HG03442 (cell line): ENCODE measurements at regions not wholly inside any gene's neighbourhood (a gene's known extent, or its start where the extent isn't known, plus 50 kb on each side); places are given as distances from the start of the nearest gene placed in this dataset.
"Not testable (repeated sequence)": the region's sequence is repeated elsewhere in the genome, so short reads cannot be mapped to it uniquely, and the experiment has no call there.

Source experiments
- ATAC-seq: cut with Tn5 transposase; IDR thresholded peaks from one replicate; pipeline ENCODE4 v1.9.1; 2021; ENCODE audit warnings: mild to moderate bottlenecking, moderate library complexity; ENCODE audit not compliant: unreplicated experiment

DNA sequence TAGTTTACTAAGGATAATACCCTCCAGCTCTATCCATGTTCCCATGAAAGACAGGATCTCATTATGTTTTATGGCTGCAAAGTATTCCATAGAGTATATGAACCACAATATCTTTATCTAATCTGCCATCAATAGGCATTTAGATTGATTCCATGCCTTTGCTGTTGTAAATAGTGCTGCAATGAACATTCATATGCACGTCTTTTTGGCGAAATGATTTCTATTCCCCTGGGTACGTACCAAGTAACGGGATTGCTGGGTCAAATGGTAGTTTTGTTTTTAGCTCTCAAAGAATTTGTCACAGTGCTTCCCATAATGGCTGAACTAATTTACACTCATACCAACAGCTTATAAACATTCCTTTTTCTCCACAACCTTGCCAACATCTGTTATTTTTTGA lies 750.9 kb downstream of the BRINP3 start:
- ATAC-seq = no peak

DNA sequence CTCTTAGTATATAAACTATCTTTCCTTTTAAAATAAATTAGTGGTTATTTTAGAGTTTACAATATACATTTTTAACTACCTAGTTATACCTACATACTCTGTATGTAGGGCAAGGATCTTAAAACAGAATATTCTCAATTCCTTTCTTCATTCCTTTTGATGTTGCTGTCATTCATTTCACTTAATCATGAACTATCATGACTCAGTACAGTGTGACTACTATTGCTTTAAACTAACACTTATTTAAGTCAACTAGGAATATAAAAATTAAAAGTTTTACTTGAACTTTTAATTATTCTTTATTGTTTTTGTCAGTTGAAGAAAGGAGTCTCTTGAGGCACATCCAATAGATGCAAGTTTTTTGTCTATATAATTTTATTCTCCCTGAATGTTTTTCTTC lies 726.4 kb downstream of the BRINP3 start:
- ATAC-seq = no peak

DNA sequence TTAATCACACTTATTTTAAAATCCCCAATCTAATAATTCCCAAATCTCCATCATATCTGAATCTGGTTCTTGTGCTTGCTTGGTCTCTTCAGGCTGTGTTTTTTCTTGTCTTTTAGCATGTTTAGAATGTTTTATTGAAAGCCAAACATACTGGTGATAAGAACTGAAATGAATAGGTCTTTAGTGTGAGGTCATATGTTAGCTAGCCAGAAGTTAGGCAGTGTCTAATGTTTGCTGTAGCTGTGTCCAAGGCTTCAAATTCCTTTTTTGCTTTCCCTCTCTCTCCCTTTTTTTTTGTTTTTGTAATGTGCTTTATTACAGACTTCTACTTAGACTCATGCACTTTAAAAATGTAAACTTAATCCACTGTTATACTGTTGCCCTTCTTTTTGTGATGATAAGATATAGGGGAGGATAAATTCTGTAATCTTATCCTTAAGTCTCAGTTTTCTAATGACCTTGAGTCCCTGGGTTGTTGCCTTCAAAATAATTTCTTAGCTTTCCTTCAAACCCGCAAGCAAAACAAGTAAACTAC lies 725.1 kb downstream of the BRINP3 start:
- ATAC-seq = no peak

DNA sequence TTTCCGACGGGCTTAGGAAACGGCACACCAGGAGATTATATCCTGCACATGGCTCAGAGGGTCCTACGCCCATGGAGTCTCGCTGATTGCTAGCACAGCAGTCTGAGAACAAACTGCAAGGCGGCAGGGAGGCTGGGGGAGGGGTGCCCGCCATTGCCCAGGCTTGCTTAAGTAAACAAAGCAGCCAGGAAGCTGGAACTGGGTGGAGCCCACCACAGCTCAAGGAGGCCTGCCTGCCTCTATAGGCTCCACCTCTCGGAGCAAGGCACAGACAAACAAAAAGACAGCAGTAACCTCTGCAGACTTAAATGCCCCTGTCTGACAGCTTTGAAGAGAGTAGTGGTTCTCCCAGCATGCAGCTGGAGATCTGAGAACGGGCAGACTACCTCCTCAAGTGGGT lies 722.6 kb downstream of the BRINP3 start:
- not testable (repeated sequence) for ATAC-seq

DNA sequence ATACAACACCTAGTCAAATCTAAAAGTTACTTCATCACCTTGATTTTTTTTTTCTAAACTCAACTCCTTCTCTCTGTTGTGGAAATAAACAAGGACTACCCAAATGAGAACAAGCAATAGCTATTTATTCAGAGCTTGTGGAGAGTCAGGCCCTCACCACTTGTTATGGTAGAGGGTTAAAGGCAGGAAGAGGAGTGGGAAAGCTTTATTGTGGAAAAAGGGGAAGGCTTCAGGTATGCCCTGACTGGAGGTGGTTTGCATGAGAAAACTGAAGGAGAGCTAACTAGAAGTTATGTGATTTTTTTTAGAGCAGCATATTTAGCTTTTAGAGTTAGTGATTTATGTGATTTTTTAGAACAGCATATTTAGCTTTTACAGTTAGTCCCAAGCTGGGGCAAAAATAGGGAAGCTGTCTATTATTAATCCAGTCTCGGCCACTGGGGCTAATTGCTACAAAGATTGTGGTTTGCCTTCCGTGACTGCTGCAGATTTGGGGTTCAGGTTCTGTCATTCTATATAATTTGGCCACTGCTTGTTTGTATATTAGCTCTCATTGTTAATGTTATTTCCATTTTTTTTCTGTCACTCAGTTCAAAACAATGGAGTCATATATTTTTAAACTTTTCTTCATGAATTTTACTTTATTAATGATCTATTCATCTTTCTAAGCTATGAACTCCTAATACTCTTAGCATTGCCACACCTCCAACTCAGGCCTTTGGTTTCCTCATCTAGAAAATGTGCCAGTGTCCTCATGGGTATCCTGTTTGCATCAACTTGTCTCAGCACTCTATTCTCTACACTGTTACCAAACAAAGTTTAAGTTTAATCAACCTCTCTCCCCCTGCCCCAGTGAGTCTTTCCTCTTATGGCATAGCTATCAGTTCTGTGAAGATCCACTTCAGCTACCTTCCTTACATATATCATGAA lies 713.0 kb downstream of the BRINP3 start:
- ATAC-seq = no peak

DNA sequence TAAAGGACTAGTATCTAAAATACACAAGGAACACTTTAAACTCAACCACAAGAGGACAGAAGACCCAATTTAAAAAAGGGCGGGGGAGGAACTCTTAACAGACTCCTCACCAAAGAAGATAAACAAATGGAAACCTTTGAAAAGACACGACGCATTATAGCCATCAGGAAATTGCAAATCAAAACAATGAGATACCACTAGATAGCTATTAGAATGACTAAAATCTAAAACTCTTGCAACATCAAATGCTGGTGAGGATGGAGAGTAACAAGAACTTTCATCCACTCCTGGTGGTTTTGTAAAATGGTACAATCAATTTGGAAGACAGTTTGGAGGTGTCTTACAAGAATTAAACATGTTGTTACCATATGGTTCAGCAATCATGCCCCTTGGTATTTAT lies 708.2 kb downstream of the BRINP3 start:
- ATAC-seq = no peak

DNA sequence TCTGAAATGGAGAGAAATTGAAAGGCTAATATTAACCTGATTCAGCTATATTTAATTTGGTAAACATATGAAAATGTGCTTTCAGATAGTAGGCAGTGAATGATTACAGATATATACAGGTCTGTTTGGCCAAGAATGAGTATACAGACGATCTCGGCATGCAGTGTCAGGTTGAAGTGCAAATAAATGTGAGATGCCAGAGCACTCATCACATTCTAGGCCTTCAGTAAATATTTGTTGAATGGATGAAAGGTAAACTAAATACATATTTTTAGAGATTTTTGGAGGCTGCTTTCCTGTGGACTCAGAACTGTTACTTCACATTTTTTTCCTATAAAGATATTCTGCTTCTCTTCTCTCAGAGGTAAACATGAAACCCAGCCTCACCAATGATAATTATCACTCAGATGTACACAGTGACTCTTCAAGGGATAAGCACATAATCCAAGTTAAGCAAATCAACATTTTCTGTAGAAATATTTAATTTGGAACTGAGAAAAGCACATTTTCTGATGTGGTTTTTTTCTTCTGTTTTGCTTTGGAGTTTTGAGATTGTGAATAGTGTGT lies 702.9 kb downstream of the BRINP3 start:
- no peak for ATAC-seq

DNA sequence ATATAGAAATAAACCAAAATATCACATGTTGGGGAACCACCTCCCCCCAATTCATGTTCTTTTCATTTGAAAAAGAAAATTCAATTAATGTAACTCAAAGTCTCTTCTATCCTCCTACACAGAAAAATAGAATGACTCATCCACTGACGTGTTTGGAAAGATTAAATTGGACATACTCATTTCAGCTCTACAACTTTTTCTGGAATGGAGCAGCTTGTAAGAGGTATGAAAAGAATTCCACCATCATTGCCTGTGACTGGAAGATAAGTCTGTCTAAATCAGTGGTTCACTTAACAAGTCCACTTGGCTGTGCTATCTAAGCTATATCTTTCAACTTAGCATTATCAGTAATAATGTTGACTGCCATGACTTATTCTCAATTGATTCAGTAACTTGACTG lies 702.3 kb downstream of the BRINP3 start:
- ATAC-seq = no peak

DNA sequence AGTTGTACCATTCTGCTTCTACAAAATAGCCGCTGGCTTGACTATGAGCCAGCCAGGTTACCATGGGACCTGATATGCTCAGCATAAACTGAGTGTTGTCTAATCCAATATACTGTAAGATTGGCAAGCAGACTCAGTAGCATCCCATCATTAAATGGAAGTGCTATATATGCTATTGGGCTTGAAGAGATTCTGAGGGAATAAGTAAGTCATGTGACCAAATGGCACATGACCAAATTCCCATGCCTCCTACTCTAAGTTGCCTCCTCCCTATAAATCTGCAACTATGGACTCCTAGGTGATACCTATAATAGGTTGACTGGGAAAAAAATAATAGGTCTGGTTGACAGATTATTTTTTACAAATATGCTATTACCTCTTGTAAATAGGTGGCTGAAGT lies 698.6 kb downstream of the BRINP3 start:
- no peak for ATAC-seq

DNA sequence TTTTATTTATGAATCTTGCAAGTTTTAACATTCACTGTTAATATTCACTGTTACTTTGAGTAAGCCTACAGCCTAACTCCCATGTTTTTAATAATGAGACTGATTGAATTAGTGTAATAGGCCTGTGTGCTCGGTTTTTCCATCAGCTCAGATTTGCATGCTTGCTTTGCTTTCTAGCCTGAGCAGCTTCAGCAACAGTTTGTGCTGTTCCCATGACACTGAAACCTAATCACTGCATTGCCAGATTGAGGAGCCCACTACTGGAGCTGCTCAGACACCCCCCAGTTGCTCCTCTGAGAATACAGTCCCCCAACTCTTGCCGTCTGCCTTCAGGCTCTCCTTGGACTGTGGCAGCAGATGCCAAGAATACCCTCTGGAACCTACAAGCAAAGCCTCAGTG lies 695.4 kb downstream of the BRINP3 start:
- ATAC-seq = no peak

DNA sequence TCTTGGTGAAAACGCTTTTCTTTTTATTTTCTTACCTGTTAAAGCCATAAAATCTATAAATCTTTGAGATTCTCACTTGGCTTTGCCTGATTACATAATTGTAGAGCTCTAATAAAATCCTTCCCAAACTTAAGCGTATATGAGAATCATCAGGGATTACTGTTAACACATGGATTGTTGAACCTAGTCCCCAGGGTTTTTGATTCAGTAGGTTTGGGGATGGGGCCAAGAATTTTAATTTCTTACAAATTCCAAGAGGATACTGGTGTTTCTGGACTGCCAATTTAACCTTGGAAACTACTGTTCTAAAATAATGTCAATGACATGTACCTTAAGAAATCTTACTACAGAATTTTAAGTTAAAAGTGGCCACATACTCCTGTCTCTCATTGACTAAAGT lies 694.2 kb downstream of the BRINP3 start:
- ATAC-seq = no peak

DNA sequence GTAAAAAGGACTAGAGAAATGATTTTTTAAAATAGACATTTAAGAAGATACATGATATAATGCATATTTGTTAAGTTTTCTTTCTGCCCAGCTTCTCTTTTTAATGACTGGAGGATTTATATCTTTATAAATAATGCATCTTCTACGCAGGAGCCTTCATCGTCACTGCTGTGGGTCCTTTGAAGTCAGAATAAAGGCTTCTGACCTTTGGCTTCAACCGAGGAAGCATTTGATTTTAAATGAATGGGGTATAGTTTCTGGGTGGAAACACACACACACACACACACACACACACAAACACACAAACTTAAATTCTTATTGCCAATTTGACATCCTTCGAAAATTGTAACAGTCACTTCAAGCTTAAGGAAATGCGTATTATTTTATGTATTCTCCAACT lies 690.9 kb downstream of the BRINP3 start:
- no peak for ATAC-seq

DNA sequence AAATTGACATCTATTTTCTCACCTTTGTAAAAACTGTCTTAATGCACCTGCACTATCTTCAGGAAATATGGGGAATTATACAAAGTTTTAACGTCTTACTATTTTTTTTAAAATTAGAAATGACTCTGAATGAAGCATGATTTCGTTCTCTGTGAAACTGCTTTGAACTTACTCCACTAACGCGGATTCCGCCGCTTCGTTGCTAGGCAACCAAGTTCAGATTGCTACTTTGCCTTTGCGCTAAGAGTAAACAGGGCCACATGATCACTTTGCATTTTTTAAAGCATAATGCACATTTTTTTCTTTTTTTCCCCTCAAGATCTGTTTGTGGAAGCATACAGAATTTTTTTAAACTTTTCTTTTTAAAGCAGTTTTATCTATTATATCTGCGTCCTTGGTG lies 690.5 kb downstream of the BRINP3 start:
- no peak for ATAC-seq

DNA sequence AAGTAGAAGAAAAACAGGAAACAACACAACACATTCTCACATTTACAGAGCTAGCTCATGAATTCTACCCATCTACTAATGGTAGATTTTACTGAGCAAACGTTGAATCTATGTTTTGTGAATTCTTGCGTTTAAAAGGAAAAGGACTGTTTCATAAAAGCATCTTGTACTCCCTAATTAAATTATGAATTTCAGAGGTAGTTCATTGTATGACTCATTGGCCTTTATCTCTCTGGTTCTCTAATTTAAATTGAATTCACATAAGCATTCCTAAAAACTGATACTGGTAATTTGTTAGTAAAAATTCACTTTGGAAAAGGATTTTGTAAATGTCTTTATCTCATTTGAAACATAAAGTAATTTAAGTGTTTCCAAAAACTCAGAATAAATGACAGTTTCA lies 687.3 kb downstream of the BRINP3 start:
- no peak for ATAC-seq

DNA sequence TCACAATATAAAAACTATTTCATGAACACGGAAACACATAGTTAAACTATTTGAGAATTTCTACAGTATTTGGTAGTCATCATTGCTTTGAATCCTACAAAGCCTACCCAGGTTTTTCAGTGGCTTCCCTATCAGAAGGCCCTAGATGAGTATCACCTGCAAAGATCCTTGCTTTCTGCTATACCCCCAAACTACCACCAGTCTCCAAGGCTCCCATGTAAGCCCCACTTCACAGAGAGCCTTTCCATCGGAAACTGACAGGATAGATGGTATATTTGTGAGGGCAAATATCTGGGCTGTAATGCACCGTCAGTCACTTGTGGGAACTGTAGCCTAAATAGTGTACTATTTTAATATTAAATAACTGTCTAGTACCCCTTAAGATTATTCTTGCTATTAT lies 674.3 kb downstream of the BRINP3 start:
- ATAC-seq = no peak

DNA sequence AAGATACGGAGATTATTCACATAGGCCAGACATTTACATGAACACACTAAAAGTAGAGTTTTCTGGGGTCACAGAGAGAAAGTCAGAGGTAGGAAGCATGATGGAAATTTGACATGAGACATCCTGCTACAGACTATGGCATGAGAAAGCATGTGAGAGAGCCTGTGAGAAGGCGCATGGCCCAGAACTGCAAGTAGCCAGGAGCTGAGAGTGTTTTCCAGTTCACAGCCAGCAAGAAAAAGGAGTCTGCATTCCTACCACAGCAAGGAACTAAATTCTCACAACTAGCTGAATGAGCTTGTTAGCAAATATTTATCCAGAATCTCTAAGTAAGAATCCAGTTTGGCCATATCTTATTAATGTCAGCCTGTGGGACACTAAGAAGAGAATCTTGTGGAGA lies 673.3 kb downstream of the BRINP3 start:
- ATAC-seq = no peak

DNA sequence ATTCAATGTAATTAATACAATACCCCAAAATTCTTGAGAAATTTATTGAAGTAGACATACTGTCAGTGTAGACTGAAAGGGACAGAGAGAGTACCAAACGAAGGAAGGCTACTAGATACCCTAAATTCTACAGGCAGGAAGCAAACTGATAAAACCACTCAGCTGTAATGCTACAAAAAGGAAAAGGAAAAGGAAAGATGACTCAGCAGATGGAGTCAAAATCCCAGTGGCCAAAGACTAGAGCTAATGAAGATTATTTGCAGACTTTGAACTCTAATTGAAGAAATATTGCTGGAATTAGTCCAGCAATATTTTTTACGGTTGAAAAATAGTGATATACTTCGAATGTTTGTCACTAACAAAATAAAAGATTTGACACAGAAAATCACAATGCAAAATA lies 671.9 kb downstream of the BRINP3 start:
- no peak for ATAC-seq

DNA sequence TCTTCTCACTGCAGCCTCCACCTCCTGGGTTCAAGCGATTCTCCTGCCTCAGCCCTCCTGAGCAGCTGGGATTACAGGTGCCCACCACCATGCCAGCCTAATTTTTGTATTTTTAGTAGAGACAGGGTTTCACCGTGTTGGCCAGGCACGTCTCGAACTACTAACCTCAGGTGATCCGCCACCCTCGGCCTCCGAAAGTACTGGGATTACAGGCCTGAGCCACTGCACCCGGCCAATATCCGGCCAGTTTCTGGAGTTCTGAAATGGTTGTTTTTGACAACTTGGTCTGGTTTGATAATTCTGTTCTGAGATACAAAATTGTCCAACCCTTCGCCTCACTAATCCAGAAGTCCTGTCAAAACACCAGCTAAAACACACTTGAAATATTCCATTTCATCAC lies 667.0 kb downstream of the BRINP3 start:
- ATAC-seq = not testable (repeated sequence)

DNA sequence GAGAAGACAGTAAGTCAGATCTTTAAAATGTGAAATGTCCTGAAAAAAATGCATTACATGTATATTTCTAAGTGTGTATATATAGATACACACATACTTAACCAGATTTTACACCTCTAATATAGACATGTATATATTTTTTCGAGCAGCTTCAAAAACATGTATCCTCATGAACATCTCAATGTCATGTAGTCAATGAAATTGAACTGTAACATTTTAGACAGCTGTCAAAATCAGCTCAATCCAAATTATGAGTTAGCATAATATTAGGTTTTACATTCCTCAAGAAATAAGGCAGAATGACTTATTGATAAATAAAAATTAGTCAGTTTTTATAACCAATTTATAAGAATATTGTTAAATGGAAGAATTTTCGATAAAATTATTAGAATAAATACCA lies 665.7 kb downstream of the BRINP3 start:
- ATAC-seq = no peak

DNA sequence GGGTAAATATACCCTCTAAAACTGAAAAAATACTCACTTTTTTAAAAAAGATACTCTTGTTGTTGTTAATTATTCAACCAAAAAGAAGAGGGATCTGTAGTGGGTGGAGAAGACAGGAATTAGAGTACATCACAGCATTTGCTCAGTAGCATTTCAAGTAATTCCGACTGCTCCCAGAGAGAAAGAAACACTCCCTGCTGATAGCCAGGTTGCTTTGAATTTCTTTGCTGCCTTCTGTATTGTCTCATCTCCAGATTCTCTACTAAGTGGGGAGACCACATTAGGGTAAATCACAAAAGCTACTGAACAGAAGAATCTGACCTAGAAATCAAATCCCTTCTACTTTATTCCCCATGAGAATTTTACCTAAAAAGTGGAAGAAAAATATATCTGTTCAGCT lies 661.1 kb downstream of the BRINP3 start:
- no peak for ATAC-seq

DNA sequence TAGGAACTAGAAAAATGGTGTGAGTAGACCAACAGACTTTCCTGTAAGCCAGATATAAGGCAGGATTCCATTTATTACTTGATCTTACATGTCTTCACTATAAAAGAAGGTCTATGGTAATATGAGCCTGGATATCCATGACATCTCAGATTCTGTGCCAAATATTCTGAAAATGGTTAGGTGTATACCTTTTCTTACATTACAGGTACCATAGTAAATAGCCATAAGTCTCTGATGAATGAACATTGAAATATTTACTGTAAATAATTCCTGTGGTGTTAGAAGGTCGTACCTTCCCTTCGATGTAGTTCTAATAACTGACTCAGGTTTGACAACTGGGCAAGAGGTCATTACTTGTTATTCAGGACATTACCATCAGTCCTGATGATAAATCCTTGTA lies 657.9 kb downstream of the BRINP3 start:
- no peak for ATAC-seq

DNA sequence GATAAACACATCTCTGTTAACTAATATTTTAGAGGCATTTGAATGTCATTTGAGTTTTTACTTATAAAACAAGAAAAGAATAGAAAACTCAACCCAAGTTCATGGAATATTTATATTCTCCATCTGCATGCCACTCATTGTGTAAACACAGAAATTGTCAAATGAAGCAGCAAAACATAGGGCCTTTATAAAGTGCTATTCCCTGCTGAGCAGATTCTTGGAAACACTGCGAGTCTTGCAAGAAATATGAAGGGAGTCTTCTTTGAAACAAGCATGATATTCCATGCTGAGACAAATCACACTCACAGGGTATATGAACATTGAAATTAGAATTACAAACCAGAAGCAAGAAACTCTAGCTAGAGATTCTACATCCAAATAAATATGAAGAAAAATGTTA lies 655.8 kb downstream of the BRINP3 start:
- no peak for ATAC-seq
